ENCODE measurements at regions not wholly inside any gene's neighbourhood (a gene's known extent, or its start where the extent isn't known, plus 50 kb on each side); places are given as distances from the start of the nearest gene placed in this dataset.

- DNase-seq = no peak
Measured at GRCh38 chr9:118975736-118976135, 393.5 kb downstream of the BRINP1 start.

DNA sequence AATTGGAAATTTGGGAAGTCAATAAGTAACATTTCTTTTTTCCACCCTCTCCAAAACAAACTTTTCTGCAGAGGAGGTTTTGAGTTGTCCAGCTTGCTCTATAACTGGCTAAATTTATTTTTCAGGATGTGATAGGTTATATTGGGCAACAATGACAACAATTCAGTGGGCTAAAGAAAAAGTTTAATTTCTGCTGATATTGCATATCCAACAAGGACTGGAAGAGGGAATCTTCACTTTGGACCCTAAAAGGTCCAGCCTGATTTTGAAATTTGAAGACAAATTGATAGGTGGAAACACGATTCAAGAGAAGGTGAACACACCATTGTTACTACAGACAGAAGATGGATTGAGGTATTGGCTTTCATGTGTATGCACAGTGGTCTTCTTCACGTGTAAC is 393.1 kb downstream of the BRINP1 start:
- DNase-seq = no peak

GRCh38 chr9:118984607-118985006 is 384.6 kb downstream of the BRINP1 start:
- no peak for DNase-seq

GRCh38 chr9:118985851-118986250 is 383.4 kb downstream of the BRINP1 start:
- DNase-seq = no peak

DNA sequence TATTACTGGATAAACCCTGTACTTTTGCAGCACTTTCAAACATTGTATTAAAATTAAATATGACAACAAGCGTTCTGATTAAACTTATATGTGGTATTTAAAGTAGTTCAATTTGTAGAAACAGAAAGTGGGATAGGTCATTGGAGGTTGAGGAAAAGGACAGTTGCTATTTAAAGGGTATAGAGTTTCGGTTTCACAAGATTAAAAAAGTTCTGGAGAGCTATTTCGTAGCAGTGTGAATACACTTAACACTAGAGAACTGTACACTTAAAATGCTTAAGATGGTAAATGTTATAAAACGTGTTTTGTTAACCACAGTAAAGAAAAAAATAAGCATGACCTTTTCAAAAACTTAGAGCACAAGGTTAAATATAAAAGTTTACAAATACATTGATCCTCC is 382.1 kb downstream of the BRINP1 start:
- DNase-seq = no peak

DNA sequence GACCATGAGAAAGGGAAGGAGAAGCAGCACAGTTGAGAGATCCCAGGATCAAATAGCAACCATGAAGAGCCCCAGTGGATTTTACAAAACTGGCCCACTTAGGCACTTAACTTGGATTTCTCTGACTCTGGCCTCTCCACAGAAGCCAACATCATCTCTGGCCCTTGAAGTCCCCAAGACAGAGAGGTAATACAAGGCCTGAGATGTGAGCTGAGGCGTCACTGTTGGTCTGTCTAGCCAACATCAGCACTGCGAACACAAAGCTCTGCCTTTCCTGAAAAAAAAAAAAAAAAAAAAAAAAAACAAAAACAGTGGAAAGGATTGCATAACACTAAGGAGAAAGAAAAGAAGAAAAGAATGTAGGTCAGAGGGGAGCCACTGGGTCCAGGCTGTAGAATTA is 378.3 kb downstream of the BRINP1 start:
- no peak for DNase-seq

- DNase-seq = no peak
Measured at GRCh38 chr9:118991366-118992285, 377.6 kb downstream of the BRINP1 start.

DNA sequence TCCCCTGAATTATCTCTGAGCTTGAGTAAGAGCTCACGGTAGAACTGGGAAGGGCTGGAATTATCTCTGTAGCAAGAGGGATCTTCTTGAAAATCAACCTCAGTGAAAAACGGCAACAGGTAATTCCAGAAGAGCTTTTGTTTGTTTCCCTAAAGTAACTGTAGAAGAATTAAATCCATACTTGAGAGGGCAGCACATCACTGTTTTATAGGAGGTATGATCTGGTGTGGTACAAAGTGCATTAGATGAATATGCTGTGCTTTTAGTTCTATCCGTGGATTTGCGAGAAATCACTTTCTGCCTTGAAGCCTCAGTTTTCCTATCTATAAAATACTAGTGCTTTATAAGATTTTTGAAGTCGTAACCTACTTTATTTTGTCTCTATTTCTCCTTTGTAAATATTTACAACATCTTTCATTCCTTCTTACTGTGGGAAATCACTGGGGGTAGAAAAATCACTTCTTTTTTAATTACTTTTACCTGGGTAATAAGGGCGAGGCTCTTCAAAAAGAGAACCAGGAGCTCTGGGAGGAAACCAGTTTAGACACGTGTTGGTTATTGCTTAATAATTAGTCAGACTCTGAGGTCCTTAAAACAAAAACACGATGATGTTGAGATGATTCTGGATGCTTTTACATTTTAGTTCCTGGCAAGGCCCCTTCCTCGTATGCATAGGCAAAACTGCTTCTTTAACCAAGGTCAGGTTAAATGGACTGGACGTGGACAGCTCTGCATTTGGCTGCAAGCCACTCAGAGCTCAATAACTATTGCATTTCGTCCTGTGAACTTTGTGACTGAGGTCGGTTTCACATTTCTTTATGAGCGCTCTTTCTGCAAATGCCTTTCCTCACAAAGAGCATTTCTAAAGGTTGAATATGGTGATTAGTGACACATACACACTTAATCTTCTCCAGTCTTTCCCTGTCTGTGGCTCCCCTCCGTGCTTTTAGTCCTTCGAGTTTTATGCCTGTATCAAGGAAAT is 376.1 kb downstream of the BRINP1 start:
- peak; percentile 7 for DNase-seq

- DNase-seq = no peak
Measured at GRCh38 chr9:118993965-118994364, 375.3 kb downstream of the BRINP1 start.

- DNase-seq = no peak
Measured at GRCh38 chr9:119002491-119002890, 366.7 kb downstream of the BRINP1 start.

DNA sequence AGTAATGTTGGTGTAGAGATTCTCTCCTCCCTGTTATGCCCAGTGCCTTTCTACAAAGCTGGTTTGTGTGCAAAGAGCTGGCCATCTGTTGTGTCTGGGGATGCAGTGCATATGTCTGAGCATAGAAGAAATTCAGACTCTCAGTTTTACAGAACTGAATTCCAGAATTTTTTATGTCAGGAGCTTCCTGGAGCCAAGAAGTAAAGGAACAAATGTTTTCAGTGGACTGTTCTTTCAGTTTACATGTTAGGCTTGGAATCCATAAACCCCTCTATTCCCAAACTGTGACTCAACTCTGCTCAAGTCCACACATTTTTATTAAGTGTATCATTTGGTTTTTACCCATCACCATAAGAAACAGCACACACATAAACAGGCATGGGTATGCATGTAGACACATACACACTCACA is 366.0 kb downstream of the BRINP1 start:
- DNase-seq = peak; percentile 53

GRCh38 chr9:119003882-119004617 is 365.2 kb downstream of the BRINP1 start:
- peak; percentile 59 for DNase-seq

- DNase-seq = peak; percentile 63
Measured at GRCh38 chr9:119004618-119004990, 364.6 kb downstream of the BRINP1 start.

DNA sequence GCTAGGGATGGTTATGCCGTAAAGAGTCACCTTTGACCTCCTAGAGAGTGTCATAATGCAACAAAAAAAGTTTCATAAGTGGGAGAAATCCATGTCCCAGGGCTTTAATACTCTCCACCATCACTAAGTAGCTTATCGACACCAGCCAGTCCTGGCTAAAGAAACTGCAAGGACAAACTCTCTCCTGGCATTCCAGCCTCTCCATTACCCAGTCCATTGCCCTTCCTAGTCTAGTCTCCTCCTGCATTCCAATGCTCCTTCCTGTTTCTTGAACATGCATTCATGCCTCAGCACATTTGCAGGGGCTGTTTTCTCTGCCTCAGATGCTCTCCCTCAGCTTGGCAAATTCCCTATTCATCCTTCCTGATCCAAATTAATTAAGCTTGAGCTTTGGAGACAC is 364.1 kb downstream of the BRINP1 start:
- DNase-seq = no peak

DNA sequence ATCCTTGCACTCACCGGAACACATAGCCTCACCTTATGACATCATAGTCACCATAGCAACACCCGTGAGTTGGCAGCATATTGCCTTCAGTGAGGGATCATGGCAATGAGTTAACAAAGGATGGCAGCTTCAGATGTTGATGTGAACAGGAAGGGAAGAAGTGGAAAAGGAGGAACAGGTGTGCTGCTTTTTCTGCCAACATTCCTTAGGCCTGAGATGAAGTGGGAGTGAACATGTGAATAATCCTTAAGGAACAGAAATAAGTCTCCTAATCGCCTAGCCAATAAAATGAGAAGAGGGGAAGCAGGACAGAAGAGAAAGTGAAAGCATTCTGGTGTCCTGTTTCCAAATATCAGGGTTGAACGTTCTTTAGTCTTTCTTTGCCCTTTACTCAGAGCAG is 360.0 kb downstream of the BRINP1 start:
- peak; percentile 45 for DNase-seq

- no peak for DNase-seq
Measured at GRCh38 chr9:119020284-119020683, 349.0 kb downstream of the BRINP1 start.

GRCh38 chr9:119020730-119021333 is 348.4 kb downstream of the BRINP1 start:
- DNase-seq = no peak

GRCh38 chr9:119026120-119026519 is 343.1 kb downstream of the BRINP1 start:
- no peak for DNase-seq

- DNase-seq = no peak
Measured at GRCh38 chr9:119027901-119028699, 341.1 kb downstream of the BRINP1 start.

DNA sequence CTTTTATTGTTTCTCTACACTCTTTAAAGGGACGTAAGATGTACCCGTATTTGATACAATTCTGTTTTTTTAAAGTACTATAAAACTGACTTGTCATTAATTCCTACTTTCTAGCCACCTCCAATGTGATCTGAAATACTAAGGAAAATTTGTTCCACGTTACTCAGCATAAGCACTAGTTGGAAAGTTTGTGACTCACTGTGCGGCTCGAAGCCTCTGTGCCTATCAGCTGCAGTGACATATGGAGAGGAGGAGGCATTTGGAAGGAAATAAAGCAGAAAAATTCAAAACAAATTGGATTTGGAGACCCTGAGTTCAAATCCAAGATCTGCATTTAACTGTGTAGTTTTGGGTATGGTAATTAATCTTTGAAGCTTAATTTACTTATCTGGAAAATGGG is 339.3 kb downstream of the BRINP1 start:
- DNase-seq = no peak

DNA sequence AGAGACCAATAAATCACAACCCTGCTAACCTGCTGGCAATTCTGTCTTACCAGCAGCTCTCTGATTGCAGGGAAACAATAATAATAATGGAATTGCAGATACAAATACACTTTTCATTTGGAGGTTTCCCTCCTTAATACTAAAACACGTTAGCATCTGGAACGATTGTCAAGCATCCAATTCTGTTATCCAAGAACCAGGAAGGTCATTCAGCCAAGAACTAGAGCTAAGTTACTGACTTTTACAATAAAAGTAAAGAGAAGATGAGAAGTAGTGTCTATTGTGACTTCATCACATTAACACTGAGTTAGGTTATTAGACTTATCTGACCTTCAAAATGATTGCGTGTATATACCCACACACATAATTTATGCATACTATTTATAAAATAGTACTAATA is 335.6 kb downstream of the BRINP1 start:
- DNase-seq = no peak

DNA sequence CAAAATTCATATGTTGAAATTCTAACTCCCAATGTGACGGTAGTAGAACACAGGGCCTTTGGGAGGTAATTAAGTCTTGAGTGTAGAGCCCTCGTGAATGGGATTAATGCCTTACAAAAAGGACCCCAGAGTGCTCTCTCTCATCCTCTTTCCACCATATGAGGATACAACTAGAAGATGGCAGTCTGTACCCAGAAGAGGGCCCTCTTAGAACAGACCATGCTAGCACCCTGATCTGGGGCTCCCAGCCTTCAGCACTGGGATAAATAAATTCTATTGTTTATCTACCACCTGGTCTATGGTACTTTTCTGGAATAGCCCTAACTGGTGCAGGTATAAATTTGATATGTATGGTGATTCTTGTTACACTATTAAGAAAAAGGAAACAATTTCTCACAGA is 332.3 kb downstream of the BRINP1 start:
- no peak for DNase-seq

All from HCEC 1CT (cell line).